ENCODE measurements at regions not wholly inside any gene's neighbourhood (a gene's known extent, or its start where the extent isn't known, plus 50 kb on each side); places are given as distances from the start of the nearest gene placed in this dataset.

- H3K27me3 ChIP-seq, result no peaks in the 10 kb centered on the region
- WGBS, 2 donors, result 72 to 76% methylated on average over 3 of the region's 3 CpGs
- no peak overlapping the region for H3K27ac ChIP-seq
- DNase-seq, result no peak
- no peaks in the 10 kb centered on the region for H3K36me3 ChIP-seq
- no peak overlapping the region for H3K4me3 ChIP-seq (replicated peaks in 1 of 3)
- no peaks in the 10 kb centered on the region for H3K4me1 ChIP-seq
- intact Hi-C loops (cut with DNase I), result no loop called here
- no peaks in the 10 kb centered on the region for H3K9me3 ChIP-seq
- no peak for TF ChIP-seq POLR2A (IDR thresholded peaks at IDR 0.05)
Observed at GRCh38 chr2:76082509-76082908, 371.8 kb upstream of the GCFC2 start.

GRCh38 chr2:76080154-76080553 lies 369.4 kb upstream of the GCFC2 start:
- Histone ChIP-seq H3K27me3 (no peaks in the 10 kb centered on the region), H3K9me3 (no peaks in the 10 kb centered on the region), H3K4me3 (replicated peaks in 1 of 3) (no peak overlapping the region), H3K27ac (no peak overlapping the region), H3K36me3 (no peaks in the 10 kb centered on the region), H3K4me1 (no peaks in the 10 kb centered on the region)
- DNase-seq, result no peak
- intact Hi-C loops (cut with DNase I), result no loop called here
- 20 to 28% methylated on average over 2 of the region's 2 CpGs for WGBS, 2 donors
- TF ChIP-seq CTCF (IDR thresholded peaks at IDR 0.05) (no peak), POLR2A (IDR thresholded peaks at IDR 0.05) (no peak)

- H3K27ac ChIP-seq, result no peak overlapping the region
- H3K4me1 ChIP-seq, result no peaks in the 10 kb centered on the region
- DNase-seq, result no peak
- no peaks in the 10 kb centered on the region for H3K9me3 ChIP-seq
- no peaks in the 10 kb centered on the region for H3K36me3 ChIP-seq
- 83 to 92% methylated on average over 1 of the region's 1 CpG for WGBS, 2 donors
- no peak overlapping the region for H3K4me3 ChIP-seq (replicated peaks in 1 of 3)
- H3K27me3 ChIP-seq, result no peaks in the 10 kb centered on the region
- intact Hi-C loops (cut with DNase I), result no loop called here
- TF ChIP-seq POLR2A (IDR thresholded peaks at IDR 0.05), result no peak
- TF ChIP-seq CTCF (IDR thresholded peaks at IDR 0.05), result no peak
Observed at GRCh38 chr2:76075126-76075525, 364.4 kb upstream of the GCFC2 start.

GRCh38 chr2:76073992-76074604 lies 363.4 kb upstream of the GCFC2 start:
- H3K27ac ChIP-seq, result no peak overlapping the region
- H3K4me3 ChIP-seq (replicated peaks in 1 of 3), result no peak overlapping the region
- H3K4me1 ChIP-seq, result no peaks in the 10 kb centered on the region
- TF ChIP-seq POLR2A (IDR thresholded peaks at IDR 0.05), result no peak
- 76 to 88% methylated on average over 3 of the region's 3 CpGs for WGBS, 2 donors
- no peaks in the 10 kb centered on the region for H3K9me3 ChIP-seq
- no peaks in the 10 kb centered on the region for H3K27me3 ChIP-seq
- intact Hi-C loops (cut with DNase I), result no loop called here
- DNase-seq, result no peak
- no peaks in the 10 kb centered on the region for H3K36me3 ChIP-seq

- no peak for DNase-seq
- intact Hi-C loops (cut with DNase I), result no loop called here
- H3K27ac ChIP-seq, result no peak overlapping the region
- no peaks in the 10 kb centered on the region for H3K4me1 ChIP-seq
- H3K9me3 ChIP-seq, result no peaks in the 10 kb centered on the region
- H3K27me3 ChIP-seq, result no peaks in the 10 kb centered on the region
- 88 to 95% methylated on average over 1 of the region's 1 CpG for WGBS, 2 donors
- H3K36me3 ChIP-seq, result no peaks in the 10 kb centered on the region
- no peak overlapping the region for H3K4me3 ChIP-seq (replicated peaks in 1 of 3)
- TF ChIP-seq POLR2A (IDR thresholded peaks at IDR 0.05) (no peak), CTCF (IDR thresholded peaks at IDR 0.05) (no peak)
Observed at GRCh38 chr2:76050196-76050595, 339.5 kb upstream of the GCFC2 start.

- Histone ChIP-seq H3K36me3 (no peaks in the 10 kb centered on the region), H3K27ac (no peak overlapping the region), H3K4me1 (no peaks in the 10 kb centered on the region), H3K9me3 (no peaks in the 10 kb centered on the region), H3K4me3 (replicated peaks in 1 of 3) (no peak overlapping the region), H3K27me3 (no peaks in the 10 kb centered on the region)
- WGBS, 2 donors, result 51 to 56% methylated on average over 2 of the region's 2 CpGs
- intact Hi-C loops (cut with DNase I), result no loop called here
- no peak for DNase-seq
- TF ChIP-seq CTCF (IDR thresholded peaks at IDR 0.05) (no peak), POLR2A (IDR thresholded peaks at IDR 0.05) (no peak)
Observed at GRCh38 chr2:76044701-76045100, 334.0 kb upstream of the GCFC2 start.
